ENCODE measurements at regions not wholly inside any gene's neighbourhood (a gene's known extent, or its start where the extent isn't known, plus 50 kb on each side); places are given as distances from the start of the nearest gene placed in this dataset.

DNA sequence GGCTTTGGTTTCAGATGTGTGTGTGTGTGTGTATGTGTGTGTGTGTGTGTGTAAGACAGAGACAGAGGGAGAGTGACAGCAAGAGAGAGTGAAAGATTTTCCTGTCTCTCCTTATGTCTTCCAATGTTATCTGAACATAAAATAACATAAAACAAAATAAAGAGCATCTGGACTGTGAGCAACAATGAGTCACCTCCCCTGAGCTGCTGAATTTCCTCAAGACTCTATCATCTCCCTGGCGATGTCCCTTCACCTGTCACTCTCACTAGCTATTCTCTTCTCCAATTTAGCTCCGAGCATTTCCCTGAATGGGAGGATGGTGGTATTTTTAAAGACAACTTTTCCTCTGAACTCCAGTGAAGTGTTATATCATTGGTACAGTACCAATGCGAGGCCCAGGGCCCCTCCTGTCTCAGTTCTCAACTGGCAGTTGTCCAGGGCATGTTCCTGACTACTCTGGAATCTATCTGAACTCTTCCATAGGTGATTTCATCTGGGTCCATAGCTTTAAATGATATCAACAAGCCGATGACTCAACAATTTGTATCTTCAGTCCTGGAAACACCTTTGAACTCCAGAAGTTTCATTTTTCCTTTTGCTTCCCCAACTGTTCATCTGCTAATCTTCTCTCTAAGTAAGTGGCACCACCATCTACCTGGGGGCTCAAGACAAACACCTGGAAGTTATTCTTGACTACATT is 195.0 kb upstream of the CLNK start:
- TF ChIP-seq POLR2A (IDR thresholded peaks at IDR 0.05): no peak
- TF ChIP-seq, protein P1, sequence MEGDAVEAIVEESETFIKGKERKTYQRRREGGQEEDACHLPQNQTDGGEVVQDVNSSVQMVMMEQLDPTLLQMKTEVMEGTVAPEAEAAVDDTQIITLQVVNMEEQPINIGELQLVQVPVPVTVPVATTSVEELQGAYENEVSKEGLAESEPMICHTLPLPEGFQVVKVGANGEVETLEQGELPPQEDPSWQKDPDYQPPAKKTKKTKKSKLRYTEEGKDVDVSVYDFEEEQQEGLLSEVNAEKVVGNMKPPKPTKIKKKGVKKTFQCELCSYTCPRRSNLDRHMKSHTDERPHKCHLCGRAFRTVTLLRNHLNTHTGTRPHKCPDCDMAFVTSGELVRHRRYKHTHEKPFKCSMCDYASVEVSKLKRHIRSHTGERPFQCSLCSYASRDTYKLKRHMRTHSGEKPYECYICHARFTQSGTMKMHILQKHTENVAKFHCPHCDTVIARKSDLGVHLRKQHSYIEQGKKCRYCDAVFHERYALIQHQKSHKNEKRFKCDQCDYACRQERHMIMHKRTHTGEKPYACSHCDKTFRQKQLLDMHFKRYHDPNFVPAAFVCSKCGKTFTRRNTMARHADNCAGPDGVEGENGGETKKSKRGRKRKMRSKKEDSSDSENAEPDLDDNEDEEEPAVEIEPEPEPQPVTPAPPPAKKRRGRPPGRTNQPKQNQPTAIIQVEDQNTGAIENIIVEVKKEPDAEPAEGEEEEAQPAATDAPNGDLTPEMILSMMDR (IDR thresholded peaks at IDR 0.05): no peak
- TF ChIP-seq POLR2AphosphoS5 (IDR thresholded peaks at IDR 0.05): no peak
- TF ChIP-seq EP300 (IDR thresholded peaks at IDR 0.05; ENCODE audit: low read depth): no peak
- Histone ChIP-seq H3K4me1 (no peaks in the 10 kb centered on the region), H3K27me3 (no peaks in the 10 kb centered on the region), H3K4me3 (no peak overlapping the region), H3K9me3 (no peaks in the 10 kb centered on the region), H3K27ac (no peak overlapping the region), H3K36me3 (no peaks in the 10 kb centered on the region)
- 62 to 73% methylated on average over 2 to 4 of the region's 4 CpGs for WGBS, 2 donors (ENCODE audit: low coverage in 1 of 2)
- intact Hi-C loops (cut with DNase I; ENCODE audit: low total_unique reads) (no loop called here), in situ Hi-C loops (cut with MboI; ENCODE audit: low pct_ligation_motif_present in 1 of 4, low pct_unique_long_range_greater_than_20kb in 1 of 4, low sequenced_read_pairs in 3 of 4) (no loop called here)
- no peak for DNase-seq

DNA sequence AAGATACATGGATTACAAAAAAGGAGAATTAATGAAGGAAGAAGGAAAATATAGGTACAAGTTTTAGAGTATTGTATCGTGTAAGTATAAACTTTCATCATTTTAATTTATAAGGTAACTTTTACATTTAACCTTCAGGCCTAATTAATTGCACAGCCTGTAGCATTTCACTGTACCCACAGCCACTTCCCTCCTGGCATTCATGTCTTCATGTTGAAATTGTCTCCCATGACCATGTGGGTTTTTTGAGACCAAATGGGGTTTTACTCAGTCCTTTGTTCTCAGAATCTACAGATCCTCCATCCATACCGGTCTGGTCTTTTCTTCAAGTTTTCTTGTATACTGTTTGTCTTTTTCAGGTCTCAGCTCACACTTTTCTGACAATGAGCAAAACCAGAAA is 194.3 kb upstream of the CLNK start:
- H3K27ac ChIP-seq: no peak overlapping the region
- H3K36me3 ChIP-seq: no peaks in the 10 kb centered on the region
- 92 to 93% methylated on average over 2 of the region's 2 CpGs for WGBS, 2 donors (ENCODE audit: low coverage in 1 of 2)
- intact Hi-C loops (cut with DNase I; ENCODE audit: low total_unique reads) (no loop called here), in situ Hi-C loops (cut with MboI; ENCODE audit: low pct_ligation_motif_present in 1 of 4, low pct_unique_long_range_greater_than_20kb in 1 of 4, low sequenced_read_pairs in 3 of 4) (no loop called here)
- TF ChIP-seq EP300 (IDR thresholded peaks at IDR 0.05; ENCODE audit: low read depth): no peak
- no peak for TF ChIP-seq POLR2A (IDR thresholded peaks at IDR 0.05)
- TF ChIP-seq POLR2AphosphoS5 (IDR thresholded peaks at IDR 0.05): no peak
- TF ChIP-seq, protein P1 (IDR thresholded peaks at IDR 0.05): no peak
- no peak overlapping the region for H3K4me3 ChIP-seq
- H3K9me3 ChIP-seq: no peaks in the 10 kb centered on the region
- no peaks in the 10 kb centered on the region for H3K4me1 ChIP-seq
- no peak for DNase-seq
- no peaks in the 10 kb centered on the region for H3K27me3 ChIP-seq

GRCh38 chr4:10877076-10877475 is 192.5 kb upstream of the CLNK start:
- H3K27me3 ChIP-seq: no peaks in the 10 kb centered on the region
- TF ChIP-seq, protein P1 (IDR thresholded peaks at IDR 0.05): no peak
- no peak for TF ChIP-seq POLR2A (IDR thresholded peaks at IDR 0.05)
- no peak for TF ChIP-seq POLR2AphosphoS5 (IDR thresholded peaks at IDR 0.05)
- TF ChIP-seq EP300 (IDR thresholded peaks at IDR 0.05; ENCODE audit: low read depth): no peak
- in situ Hi-C loops (cut with MboI; ENCODE audit: low pct_ligation_motif_present in 1 of 4, low pct_unique_long_range_greater_than_20kb in 1 of 4, low sequenced_read_pairs in 3 of 4): no loop called here
- no peak for DNase-seq
- H3K4me3 ChIP-seq: no peak overlapping the region
- H3K4me1 ChIP-seq: no peaks in the 10 kb centered on the region
- intact Hi-C loops (cut with DNase I; ENCODE audit: low total_unique reads): no loop called here
- no peak overlapping the region for H3K27ac ChIP-seq
- no peaks in the 10 kb centered on the region for H3K9me3 ChIP-seq
- H3K36me3 ChIP-seq: no peaks in the 10 kb centered on the region

DNA sequence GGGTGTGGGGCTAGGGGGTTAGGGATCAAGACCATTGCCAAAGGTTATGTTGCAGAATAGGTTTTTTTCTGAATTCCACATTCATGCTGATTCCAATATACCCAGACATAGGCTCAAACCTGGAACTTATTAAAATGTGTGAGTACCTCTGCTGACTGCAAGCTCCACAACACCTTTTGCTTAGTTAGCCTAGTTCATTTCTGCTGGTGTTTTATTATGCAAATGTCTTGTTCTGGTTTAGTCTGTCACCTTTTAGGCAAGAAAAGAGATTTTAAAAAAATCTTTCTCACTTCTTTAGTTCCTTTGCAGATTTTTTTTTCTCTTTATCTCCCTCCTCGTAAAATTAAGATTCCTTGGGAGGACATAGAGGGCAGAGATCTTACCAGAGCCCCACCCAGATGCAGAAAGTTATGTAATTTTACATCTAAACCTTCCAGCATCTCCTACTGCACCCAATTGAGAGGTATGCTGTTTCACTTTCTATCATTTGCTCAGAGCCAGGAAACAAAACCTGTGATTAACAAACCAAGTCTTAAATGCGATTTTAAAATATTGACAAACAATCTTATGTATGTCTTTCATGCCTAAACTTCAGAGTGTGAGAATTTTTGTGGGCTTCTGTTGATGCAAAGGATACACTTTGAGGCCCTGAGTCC is 190.7 kb upstream of the CLNK start:
- intact Hi-C loops (cut with DNase I; ENCODE audit: low total_unique reads): no loop called here
- WGBS, 2 donors (ENCODE audit: low coverage in 1 of 2): 69 to 76% methylated on average over 2 of the region's 2 CpGs
- Histone ChIP-seq H3K27ac (no peak overlapping the region), H3K4me3 (no peak overlapping the region), H3K27me3 (no peaks in the 10 kb centered on the region), H3K4me1 (no peaks in the 10 kb centered on the region), H3K9me3 (no peaks in the 10 kb centered on the region), H3K36me3 (no peaks in the 10 kb centered on the region)
- no peak for DNase-seq
- in situ Hi-C loops (cut with MboI; ENCODE audit: low pct_ligation_motif_present in 1 of 4, low pct_unique_long_range_greater_than_20kb in 1 of 4, low sequenced_read_pairs in 3 of 4): no loop called here
- no peak for TF ChIP-seq EP300 (IDR thresholded peaks at IDR 0.05; ENCODE audit: low read depth)
